GM12801 (cell line): ENCODE measurements at regions not wholly inside any gene's neighbourhood (a gene's known extent, or its start where the extent isn't known, plus 50 kb on each side); places are given as distances from the start of the nearest gene placed in this dataset.

ENCODE experiments used
- CTCF ChIP-seq: IDR thresholded peaks from one replicate; pipeline ENCODE4 v1.5.1; 2011; ENCODE audit warnings: control low read depth; ENCODE audit not compliant: insufficient read length; ENCODE audit errors: extremely low read depth

- no peak for TF ChIP-seq CTCF
These were observed 195.7 kb downstream of the GPAT3 start for GRCh38 chr4:83731609-83732008.

GRCh38 chr4:83728191-83728590, 192.3 kb downstream of the GPAT3 start:
- TF ChIP-seq CTCF: no peak

GRCh38 chr4:83725336-83726085, 189.6 kb downstream of the GPAT3 start:
- TF ChIP-seq CTCF: no peak

GRCh38 chr4:83724485-83725335, 188.8 kb downstream of the GPAT3 start:
- TF ChIP-seq CTCF: no peak

GRCh38 chr4:83723609-83724008, 187.7 kb downstream of the GPAT3 start:
- no peak for TF ChIP-seq CTCF

- TF ChIP-seq CTCF: no peak
These were observed 186.9 kb downstream of the GPAT3 start for GRCh38 chr4:83722730-83723269.

- TF ChIP-seq CTCF: no peak
These were observed 181.0 kb downstream of the GPAT3 start for GRCh38 chr4:83716874-83717273.
